Ectodermal cell (in vitro differentiated cells): ENCODE measurements at regions not wholly inside any gene's neighbourhood (a gene's known extent, or its start where the extent isn't known, plus 50 kb on each side); places are given as distances from the start of the nearest gene placed in this dataset.
"Not testable (repeated sequence)": the region's sequence is repeated elsewhere in the genome, so short reads cannot be mapped to it uniquely, and the experiment has no call there.

Experiments
- H3K27ac ChIP-seq: 2 replicates; pipeline ENCODE4 v1.7.0; 2013; ENCODE audit warnings: mild to moderate bottlenecking, low read depth, low read length; ENCODE audit not compliant: insufficient read depth, poor library complexity, severe bottlenecking
- H3K27me3 ChIP-seq: 2 replicates; pipeline ENCODE4 v1.7.0; 2013; ENCODE audit warnings: mild to moderate bottlenecking, low read length; ENCODE audit not compliant: insufficient read depth, control insufficient read depth, poor library complexity, severe bottlenecking
- H3K36me3 ChIP-seq: one replicate; pipeline ENCODE4 v1.7.0; 2013; ENCODE audit warnings: low read length; ENCODE audit not compliant: control insufficient read depth, insufficient read depth
- H3K4me1 ChIP-seq: one replicate; pipeline ENCODE4 v1.7.0; 2013; ENCODE audit warnings: low read length; ENCODE audit not compliant: control insufficient read depth, insufficient read depth
- H3K4me3 ChIP-seq: 2 replicates; pipeline ENCODE4 v1.7.0; 2013; ENCODE audit warnings: low read depth, low read length, control low read depth; ENCODE audit not compliant: insufficient read depth
- H3K9me3 ChIP-seq: 2 replicates; pipeline ENCODE4 v1.7.0; 2013; ENCODE audit warnings: mild to moderate bottlenecking, low read length, moderate library complexity; ENCODE audit not compliant: control insufficient read depth
- WGBS, 2 experiments: methylation state at CpG; one replicate each; pipeline ENCODE4 v1.1.7; 2013; ENCODE audit warnings: missing lambda C conversion rate in 2 of 2; 5-methylcytosine and 5-hydroxymethylcytosine counted together

GRCh38 chr15:69874321-69874720, 223.4 kb downstream of the TLE3 start:
- Histone ChIP-seq H3K27me3 (no peaks in the 10 kb centered on the region), H3K27ac (no peak overlapping the region), H3K36me3 (no peaks in the 10 kb centered on the region), H3K4me3 (no peak overlapping the region), H3K4me1 (no peaks in the 10 kb centered on the region), H3K9me3 (no peaks in the 10 kb centered on the region)

GRCh38 chr15:69876064-69876940, 221.4 kb downstream of the TLE3 start:
- no peak overlapping the region for H3K27ac ChIP-seq
- 93 to 94% methylated on average over 31 of the region's 31 CpGs for WGBS, 2 experiments
- no peak overlapping the region for H3K4me3 ChIP-seq

GRCh38 chr15:69879963-69880362, 217.8 kb downstream of the TLE3 start:
- not testable (repeated sequence) for H3K4me1 ChIP-seq, H3K27me3 ChIP-seq, H3K27ac ChIP-seq, H3K4me3 ChIP-seq, H3K36me3 ChIP-seq, H3K9me3 ChIP-seq
- 87 to 90% methylated on average over 1 of the region's 1 CpG for WGBS, 2 experiments

More at GRCh38 chr15:69876064-69876940, 221.4 kb downstream of the TLE3 start:
- H3K27me3 ChIP-seq, result no peaks in the 10 kb centered on the region
- H3K36me3 ChIP-seq, result no peaks in the 10 kb centered on the region
- H3K4me1 ChIP-seq, result no peaks in the 10 kb centered on the region
- no peaks in the 10 kb centered on the region for H3K9me3 ChIP-seq

- Histone ChIP-seq H3K27ac (no peak overlapping the region), H3K9me3 (no peaks in the 10 kb centered on the region), H3K4me3 (no peak overlapping the region), H3K27me3 (no peaks in the 10 kb centered on the region), H3K4me1 (peaks cover 8% of the 10 kb centered on the region), H3K36me3 (no peaks in the 10 kb centered on the region)
- 93% methylated on average over 6 of the region's 6 CpGs for WGBS, 2 experiments
These were observed 217.0 kb downstream of the TLE3 start for GRCh38 chr15:69880571-69881301.

- WGBS, 2 experiments, result 90 to 91% methylated on average over 4 of the region's 4 CpGs
- Histone ChIP-seq H3K4me1 (peaks cover 11% of the 10 kb centered on the region), H3K27me3 (no peaks in the 10 kb centered on the region), H3K9me3 (no peaks in the 10 kb centered on the region), H3K27ac (no peak overlapping the region), H3K4me3 (no peak overlapping the region), H3K36me3 (no peaks in the 10 kb centered on the region)
These were observed 216.4 kb downstream of the TLE3 start for GRCh38 chr15:69881302-69881670.

- Histone ChIP-seq H3K4me1 (peaks cover 11% of the 10 kb centered on the region), H3K27me3 (no peaks in the 10 kb centered on the region)
- WGBS, 2 experiments, result 93 to 97% methylated on average over 10 of the region's 10 CpGs
These were observed 216.0 kb downstream of the TLE3 start for GRCh38 chr15:69881766-69882165.

GRCh38 chr15:69883306-69883705, 214.4 kb downstream of the TLE3 start:
- Histone ChIP-seq H3K27me3 (no peaks in the 10 kb centered on the region), H3K4me3 (no peak overlapping the region), H3K4me1 (peaks cover 11% of the 10 kb centered on the region), H3K36me3 (no peaks in the 10 kb centered on the region), H3K27ac (no peak overlapping the region), H3K9me3 (no peaks in the 10 kb centered on the region)
- WGBS, 2 experiments, result 80 to 98% methylated on average over 2 of the region's 2 CpGs

More at GRCh38 chr15:69881766-69882165, 216.0 kb downstream of the TLE3 start:
- H3K4me3 ChIP-seq, result no peak overlapping the region
- H3K9me3 ChIP-seq, result no peaks in the 10 kb centered on the region
- no peaks in the 10 kb centered on the region for H3K36me3 ChIP-seq
- no peak overlapping the region for H3K27ac ChIP-seq

- Histone ChIP-seq H3K36me3 (no peaks in the 10 kb centered on the region), H3K9me3 (no peaks in the 10 kb centered on the region), H3K4me1 (peaks cover 11% of the 10 kb centered on the region), H3K27me3 (no peaks in the 10 kb centered on the region), H3K4me3 (no peak overlapping the region), H3K27ac (peak overlapping the region; percentile 69)
- WGBS, 2 experiments, result 50 to 51% methylated on average over 19 of the region's 19 CpGs
These were observed 212.4 kb downstream of the TLE3 start for GRCh38 chr15:69885173-69885955.

- Histone ChIP-seq H3K9me3 (no peaks in the 10 kb centered on the region), H3K27ac (no peak overlapping the region), H3K4me3 (no peak overlapping the region), H3K36me3 (no peaks in the 10 kb centered on the region), H3K27me3 (no peaks in the 10 kb centered on the region), H3K4me1 (peaks cover 19% of the 10 kb centered on the region)
- WGBS, 2 experiments, result 76 to 84% methylated on average over 4 of the region's 4 CpGs
These were observed 210.7 kb downstream of the TLE3 start for GRCh38 chr15:69887009-69887408.

- no peaks in the 10 kb centered on the region for H3K27me3 ChIP-seq
- H3K4me1 ChIP-seq, result peaks cover 20% of the 10 kb centered on the region
- no peak overlapping the region for H3K4me3 ChIP-seq
- WGBS, 2 experiments, result 94 to 97% methylated on average over 1 of the region's 1 CpG
- H3K36me3 ChIP-seq, result no peaks in the 10 kb centered on the region
- H3K9me3 ChIP-seq, result no peaks in the 10 kb centered on the region
- H3K27ac ChIP-seq, result no peak overlapping the region
These were observed 210.2 kb downstream of the TLE3 start for GRCh38 chr15:69887553-69887952.
